ENCODE measurements at regions not wholly inside any gene's neighbourhood (a gene's known extent, or its start where the extent isn't known, plus 50 kb on each side); places are given as distances from the start of the nearest gene placed in this dataset.

DNA sequence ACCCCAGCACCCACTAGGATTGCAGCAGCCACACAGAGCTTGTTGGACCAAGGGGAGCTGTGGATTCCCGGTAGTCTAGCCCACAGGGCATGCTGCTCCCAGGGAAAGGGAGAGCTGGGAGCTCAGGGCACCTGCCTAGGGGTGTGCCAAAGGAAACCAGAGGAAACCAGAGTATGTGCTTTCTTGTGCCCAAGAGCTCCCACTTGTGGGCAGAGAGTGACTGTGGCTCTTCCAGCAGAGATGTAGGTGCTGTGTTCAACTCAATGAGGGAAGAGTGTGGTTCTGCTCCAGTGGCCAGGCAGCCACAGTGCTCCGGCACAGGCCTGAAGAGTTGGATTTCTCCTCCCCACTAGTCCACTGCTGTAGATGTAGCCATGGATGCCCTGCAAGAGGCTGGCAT, 1050.0 kb upstream of the INTU start:
- H3K27ac ChIP-seq = no peak overlapping the region
- DNase-seq (ENCODE audit: low read depth, low spot score) = no peak

DNA sequence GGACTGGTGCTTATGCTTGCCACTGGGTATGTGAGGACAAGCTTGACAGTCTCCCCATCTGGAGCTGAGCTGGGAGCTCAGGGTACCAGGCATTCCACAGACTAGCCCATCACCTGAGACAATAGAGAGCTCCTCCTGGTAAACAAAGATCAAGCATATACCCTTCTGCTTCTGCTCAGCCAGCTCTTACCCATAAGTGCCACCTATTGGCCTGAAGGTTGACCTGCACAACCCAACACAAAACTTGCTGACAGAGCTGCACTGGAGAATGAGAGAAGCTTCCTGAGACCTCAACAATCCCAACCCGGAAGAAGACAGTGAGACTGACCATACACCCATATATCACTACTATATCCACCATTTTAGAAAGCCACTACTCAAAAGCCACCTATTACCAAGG, 1049.2 kb upstream of the INTU start:
- no peak for DNase-seq (ENCODE audit: low read depth, low spot score)
- H3K27ac ChIP-seq = no peak overlapping the region

DNA sequence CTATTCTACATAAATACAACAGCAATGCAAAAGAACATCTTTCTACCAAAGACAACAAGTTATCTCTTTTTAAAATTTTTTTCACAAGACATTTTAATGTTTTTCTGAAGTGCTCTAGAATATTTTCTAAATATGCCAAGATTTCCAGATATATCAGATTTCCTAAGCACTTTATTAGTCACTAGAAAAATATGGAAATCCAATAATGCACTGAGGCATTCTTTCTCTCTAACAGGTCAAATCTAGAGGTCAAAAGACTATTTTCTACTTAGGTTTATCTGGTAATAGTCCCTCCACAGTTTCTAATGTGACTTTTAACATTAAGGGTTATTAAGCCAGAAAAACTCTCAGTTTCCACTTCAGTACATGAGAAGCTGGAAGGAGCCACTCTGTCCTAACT, 1041.2 kb upstream of the INTU start:
- no peak overlapping the region for H3K27ac ChIP-seq
- DNase-seq (ENCODE audit: low read depth, low spot score) = no peak

DNA sequence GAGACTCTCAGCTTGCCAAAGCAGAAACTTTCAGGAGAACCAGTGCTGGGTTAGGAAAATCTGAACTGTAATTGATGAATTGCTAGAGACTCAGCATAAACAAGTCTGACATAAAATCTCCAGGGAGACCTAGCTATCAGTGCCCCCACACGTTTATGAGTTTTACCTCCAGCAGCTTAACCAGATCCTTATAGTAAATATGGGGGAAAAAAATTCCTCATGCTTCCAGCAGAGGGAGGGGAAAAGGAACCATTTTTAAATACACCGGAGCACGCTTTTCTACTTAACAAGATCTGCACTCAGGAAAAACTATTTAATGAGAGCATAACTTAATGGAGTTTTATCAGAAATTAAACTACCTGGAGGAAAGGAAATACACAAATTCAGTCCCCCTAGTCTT, 1040.7 kb upstream of the INTU start:
- H3K27ac ChIP-seq = no peak overlapping the region
- no peak for DNase-seq (ENCODE audit: low read depth, low spot score)

DNA sequence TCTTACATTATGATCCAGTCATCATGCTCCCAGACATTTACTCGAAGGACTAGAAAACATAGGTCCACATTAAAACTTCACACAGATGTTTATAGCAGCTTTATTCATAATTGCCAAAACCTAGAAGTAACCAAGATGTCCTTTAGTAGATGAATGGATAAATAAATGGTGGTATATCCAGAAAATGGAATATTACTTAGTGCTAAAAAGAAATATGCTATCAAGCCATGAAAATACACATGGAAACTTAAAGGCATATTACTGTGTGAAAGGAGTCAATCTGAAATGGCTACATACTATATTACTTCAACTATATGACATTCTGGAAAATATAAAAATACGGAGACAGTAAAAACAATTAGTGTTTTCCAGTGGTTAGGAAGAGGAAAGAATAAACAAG, 1039.1 kb upstream of the INTU start:
- H3K27ac ChIP-seq = no peak overlapping the region
- DNase-seq (ENCODE audit: low read depth, low spot score) = no peak

DNA sequence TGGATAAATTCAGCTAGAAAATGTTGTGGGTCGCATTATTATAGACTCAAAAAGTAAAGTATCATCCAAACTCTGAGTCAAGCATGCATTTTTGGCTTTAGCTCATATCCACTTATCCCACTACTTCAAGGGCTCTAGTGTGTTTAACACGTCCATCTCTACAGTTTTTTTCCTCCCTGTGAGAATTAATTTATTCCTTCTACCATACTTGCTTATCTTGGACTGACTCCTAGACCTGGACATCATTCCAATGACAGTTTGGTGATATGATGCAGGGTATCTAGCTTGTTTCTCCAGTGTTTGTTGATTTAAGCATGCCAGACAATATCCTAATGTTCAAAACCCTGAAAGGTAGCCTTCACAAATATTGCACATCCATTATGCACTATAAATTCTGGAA, 1037.1 kb upstream of the INTU start:
- H3K27ac ChIP-seq = no peak overlapping the region
- no peak for DNase-seq (ENCODE audit: low read depth, low spot score)

DNA sequence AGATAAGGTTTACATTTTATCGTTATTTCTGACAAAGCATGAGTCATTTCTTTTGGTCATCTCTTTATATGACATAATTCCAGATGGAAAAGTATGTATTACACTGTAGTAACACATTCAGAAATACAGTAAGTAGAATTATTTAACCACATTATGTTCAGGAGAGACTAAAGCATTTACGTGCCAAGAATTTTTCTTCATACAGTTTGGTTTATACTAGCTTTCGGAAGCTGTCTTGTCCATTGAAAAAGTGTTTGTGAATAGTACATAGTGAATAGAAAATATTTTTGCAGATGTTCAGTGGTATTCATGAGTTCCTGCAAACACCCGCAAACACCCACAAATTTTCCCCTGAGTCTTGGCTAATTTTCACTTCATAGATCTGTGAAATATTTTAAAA, 1033.0 kb upstream of the INTU start:
- no peak overlapping the region for H3K27ac ChIP-seq
- DNase-seq (ENCODE audit: low read depth, low spot score) = no peak

DNA sequence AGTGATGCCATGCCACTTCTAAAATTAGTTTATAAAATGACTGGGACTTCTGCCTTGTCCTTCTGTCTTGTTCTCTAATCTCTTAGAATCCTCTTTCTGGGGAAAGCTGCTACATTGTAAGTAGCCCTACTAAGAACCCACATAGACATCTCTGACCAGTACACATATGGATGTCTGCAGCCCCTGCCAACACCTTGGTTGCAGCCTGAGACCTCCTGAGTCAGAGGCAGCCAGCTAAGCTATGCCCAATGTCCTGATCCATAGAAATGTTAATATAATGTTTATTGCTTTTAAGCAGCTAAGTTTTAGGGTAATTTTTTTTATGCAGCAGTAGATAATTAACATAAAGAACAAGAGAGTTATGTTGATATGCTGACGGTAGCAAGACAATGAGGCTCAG, 1029.5 kb upstream of the INTU start:
- H3K27ac ChIP-seq = no peak overlapping the region
- no peak for DNase-seq (ENCODE audit: low read depth, low spot score)

DNA sequence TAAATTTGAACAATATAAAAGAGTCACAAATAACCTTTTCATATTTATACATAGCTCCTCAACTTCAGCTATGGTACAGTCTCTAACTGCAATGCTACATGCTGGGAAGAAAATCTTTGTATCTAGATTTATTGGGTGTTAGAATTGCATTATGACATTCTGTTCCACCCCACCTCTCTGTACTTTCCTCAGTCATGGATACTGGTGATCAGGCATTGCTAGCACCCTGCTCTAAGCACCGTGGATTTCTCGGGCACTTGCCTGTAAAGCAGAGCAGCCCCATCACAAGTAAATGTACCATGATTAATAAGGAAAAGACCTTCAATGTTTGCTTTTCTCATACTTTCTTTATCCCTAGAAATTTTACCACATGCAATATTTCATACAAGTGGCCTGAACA, 1028.9 kb upstream of the INTU start:
- no peak overlapping the region for H3K27ac ChIP-seq
- no peak for DNase-seq (ENCODE audit: low read depth, low spot score)

DNA sequence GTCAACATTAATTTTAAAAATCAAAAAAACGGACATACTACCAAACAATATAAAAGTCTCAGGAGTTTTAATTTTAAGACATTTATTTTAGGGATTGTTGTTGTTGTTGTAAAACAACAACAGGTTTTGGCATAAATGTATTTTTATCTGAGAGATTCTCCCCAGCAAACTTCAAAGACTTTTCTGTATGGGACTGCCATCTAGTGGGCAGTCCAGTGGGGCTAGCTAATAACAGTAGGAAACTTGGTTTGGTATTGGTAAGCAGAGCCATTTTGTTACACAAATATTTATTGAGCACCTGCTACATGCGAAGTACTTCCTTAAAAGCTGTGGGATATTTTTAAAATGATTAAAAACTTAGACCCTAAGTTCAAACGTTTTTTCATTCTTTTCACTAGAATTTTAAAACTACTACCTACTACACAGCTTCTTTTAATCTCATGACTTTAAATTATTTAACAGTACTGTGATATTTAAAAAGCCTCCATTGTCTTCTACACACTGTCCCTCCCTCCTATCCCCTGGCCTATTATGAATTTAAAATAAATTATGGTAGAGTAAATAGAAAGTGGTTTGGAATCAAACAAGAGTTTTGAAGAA, 1028.4 kb upstream of the INTU start:
- DNase-seq (ENCODE audit: low read depth, low spot score) = no peak
- no peak overlapping the region for H3K27ac ChIP-seq

DNA sequence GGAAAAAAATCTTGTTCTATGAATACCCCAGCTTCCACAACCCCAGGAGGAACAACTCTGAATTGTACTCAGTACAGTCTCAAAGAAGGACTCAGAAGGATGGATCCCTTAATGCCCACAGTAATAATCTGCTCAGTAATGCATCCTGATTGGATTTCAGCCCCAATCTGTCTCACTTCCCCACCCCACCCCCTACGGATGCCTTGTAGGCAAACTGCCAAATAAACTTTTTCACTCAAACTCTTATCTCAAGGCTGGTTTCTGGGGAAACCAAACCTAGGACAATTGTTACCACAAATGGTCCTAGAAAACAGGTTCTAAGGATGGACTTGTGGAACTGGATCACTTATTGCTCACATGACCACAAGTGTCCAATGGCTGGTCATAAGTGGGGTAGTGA, 1021.8 kb upstream of the INTU start:
- no peak for DNase-seq (ENCODE audit: low read depth, low spot score)
- no peak overlapping the region for H3K27ac ChIP-seq

DNA sequence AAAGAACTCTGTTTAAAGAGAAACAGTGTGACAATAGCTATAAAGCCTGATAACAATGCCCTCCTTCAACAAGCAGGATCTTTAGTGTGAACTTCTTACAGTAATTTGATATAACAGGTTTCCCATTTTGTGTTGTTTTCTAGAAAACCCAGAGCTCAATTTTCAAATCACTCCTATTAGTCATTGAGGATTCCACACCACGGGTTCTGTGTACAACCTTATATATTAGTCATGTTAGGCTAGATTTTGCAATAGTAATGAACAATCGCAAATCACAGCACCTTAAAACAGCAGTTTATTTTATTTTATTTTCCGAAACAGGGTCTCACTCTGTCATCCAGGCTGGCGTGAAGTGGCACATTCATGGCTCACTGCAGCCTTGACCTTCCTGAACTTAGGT, 1020.9 kb upstream of the INTU start:
- no peak for DNase-seq (ENCODE audit: low read depth, low spot score)
- H3K27ac ChIP-seq = no peak overlapping the region

DNA sequence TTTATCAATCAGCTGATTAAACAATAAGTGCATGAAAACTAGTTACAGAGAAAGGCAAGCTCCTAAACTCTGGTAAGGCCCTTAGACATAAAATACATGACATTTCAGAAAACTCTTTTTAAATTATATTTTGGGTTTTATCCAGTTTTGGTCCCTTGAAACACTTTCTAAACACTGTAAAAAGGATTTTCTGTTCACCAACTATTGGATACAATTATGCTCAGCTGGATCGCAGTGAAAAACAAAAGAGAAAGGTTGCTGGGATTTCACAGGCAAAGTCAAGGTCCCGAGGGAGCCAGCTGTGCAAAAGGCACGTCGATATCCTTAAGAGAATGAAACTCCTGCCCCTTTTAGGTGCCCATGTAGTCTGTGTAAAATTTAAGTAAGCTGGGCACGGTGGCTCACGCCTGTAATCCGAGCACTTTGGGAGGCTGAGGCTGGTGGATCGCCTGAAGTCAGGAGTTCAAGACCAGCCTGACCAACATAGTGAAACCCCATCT, 1018.4 kb upstream of the INTU start:
- no peak overlapping the region for H3K27ac ChIP-seq
- DNase-seq (ENCODE audit: low read depth, low spot score) = no peak

DNA sequence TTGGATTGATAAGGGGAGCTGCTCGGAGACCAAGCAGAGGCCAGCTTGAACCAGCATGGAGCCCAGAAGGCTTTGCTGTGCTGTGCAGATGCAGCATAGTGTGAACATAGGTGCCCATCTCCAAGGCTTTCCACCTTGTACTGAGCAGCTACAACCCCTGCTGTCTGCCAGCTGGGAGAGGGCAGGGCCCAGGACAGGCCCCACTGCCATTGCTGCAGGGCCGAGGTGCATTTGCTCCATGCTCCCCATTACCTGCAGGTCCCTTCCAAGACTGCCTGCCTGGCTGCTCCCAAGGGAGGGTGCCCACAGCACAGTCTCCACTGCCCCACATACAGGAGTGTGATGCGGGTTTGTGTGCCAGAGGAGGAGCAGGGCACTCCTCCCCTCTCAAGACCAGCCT, 1016.0 kb upstream of the INTU start:
- no peak overlapping the region for H3K27ac ChIP-seq

DNA sequence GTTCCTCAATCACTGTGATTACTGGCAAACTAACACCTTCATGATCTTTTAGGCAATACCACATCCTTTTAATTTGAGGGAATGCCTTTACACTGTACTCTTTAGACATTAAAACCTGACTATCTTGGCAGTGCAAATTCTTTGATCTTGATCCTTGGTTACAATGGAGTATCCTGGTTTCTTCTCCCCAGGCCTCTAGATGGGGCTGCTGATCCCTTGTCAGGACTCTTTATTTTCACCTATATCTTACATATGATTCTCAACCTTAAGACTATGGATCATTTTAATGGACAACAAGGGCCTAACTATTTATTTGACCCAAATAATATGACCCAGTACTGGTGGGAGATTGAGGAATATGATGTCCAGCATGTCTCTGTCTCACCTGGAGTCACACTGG, 1005.5 kb upstream of the INTU start:
- no peak for DNase-seq (ENCODE audit: low read depth, low spot score)
- H3K27ac ChIP-seq = no peak overlapping the region

More for the DNA sequence above, 1016.0 kb upstream of the INTU start:
- no peak for DNase-seq (ENCODE audit: low read depth, low spot score)

DNA sequence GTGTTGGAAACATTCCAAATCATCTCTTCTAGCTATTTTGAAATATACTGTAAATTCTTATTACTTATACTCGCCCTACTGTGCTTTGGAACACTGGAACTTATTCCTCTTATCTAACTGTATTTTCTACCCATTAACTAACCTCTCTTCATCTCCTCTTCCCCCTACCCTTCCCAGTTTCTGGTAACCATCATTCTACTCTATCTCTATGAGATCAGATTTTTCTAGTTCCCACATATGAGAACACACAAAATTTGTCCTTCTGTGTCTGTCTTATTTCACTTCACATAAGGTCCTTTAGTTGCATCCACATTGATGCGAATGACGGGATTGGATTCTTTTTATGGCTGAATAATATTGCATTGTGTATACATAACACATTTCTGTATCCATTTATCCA, 1003.8 kb upstream of the INTU start:
- no peak overlapping the region for H3K27ac ChIP-seq
- DNase-seq (ENCODE audit: low read depth, low spot score) = no peak

DNA sequence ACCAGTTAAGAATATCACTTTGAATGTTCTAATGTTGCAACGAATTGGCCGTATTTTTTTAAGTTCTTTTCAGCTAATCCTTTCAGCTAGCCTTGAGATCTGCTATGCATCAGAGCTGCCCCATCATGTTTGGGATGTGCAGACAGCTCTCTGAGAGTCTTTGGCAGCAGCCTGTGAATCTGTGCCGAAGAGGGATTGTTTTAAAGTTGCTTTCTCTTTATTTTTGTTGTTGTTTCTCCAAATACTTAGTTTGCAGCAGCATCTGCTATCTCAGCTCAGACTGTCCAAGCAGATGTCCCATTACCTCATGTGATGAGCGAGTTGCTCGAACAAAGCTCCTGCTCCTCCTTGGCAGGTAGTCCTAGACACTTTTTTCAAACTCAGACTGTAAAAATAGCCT, 1002.5 kb upstream of the INTU start:
- DNase-seq (ENCODE audit: low read depth, low spot score) = no peak
- no peak overlapping the region for H3K27ac ChIP-seq

DNA sequence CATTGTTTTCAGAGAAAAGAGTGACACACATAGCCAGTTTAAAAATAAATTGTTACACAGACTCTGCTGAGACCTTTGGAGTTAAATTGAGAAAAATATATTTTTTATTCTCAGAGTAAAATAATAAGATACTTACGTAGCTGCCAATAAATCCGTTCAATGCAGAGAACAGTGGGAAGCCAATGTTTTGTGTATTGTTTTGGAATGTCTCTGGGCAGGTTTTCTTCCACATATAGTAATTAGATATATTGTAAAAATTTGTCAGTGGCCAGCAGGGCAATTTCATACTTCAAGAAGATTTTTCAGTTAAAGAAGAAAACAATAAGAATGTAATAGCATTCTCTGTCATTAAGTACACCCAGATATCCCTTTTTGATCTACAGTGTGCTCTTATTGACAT, 999.5 kb upstream of the INTU start:
- no peak for DNase-seq (ENCODE audit: low read depth, low spot score)
- no peak overlapping the region for H3K27ac ChIP-seq

DNA sequence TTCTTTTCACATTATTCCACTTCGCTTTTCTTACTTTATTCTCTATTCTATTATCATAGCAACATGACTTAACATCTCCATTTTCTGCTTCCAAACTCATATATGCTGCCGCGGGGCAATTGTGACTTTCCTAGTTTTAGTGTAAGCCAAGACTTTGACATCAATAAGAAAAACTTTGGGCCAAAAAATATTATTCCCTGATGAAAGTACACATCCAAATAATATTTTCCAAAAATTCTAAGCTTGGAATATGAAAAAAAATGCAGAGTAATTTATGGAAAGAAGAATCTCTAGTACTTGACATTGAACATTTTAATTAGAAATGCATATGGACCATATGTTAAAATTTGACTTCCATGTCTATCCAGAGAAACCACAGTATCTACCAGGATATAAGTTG, 995.1 kb upstream of the INTU start:
- no peak for DNase-seq (ENCODE audit: low read depth, low spot score)
- H3K27ac ChIP-seq = no peak overlapping the region

DNA sequence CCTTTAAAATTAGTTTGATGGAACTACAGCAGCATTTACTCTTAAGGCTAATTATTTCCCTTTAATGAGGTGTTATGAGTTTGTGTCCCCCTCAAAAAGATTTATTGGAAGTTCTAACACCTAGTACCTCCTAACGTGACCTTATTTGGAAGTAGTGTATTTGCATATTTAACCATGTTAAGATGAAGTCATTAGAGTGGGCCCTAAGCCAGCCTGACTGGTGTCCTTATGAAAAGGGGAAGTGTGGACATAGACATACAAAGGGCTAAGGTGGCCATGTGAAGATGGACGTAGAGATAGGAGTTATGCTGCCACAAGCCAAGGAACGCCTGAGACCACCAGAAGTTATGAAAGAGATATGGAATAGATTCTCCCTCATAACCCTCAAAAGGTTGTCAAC, 985.4 kb upstream of the INTU start:
- DNase-seq (ENCODE audit: low read depth, low spot score) = no peak
- no peak overlapping the region for H3K27ac ChIP-seq

DNA sequence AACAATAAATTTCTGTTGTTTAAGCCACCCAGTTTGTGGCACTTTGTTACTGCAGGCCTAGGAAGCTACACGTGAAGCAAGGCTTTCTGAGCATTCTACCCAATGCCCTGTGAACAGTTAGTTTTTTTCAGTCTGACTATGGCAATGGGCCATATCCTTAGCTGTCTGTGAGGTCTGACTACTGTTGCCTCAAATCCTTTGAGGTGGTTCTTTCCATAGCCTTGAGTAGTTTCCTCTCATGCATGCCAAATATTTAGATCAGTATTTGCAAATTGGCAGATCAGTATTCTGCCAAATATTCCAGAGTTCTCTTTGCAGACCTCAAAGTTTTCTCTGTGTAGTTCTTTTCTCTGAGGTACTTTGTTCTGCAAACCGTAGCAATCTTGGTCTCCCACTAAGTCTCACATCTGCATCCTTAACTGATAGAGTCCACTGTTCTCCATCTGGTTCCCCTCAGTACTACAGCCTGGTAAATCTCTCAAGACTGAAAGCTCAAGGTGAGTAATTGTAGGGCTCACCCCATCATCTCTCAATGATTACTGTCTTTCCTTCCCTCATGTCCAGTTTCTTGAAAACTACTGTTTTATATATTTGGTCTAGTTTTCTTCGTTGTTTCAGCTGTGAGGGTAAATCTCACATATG, 984.9 kb upstream of the INTU start:
- no peak for DNase-seq (ENCODE audit: low read depth, low spot score)
- H3K27ac ChIP-seq = no peak overlapping the region

DNA sequence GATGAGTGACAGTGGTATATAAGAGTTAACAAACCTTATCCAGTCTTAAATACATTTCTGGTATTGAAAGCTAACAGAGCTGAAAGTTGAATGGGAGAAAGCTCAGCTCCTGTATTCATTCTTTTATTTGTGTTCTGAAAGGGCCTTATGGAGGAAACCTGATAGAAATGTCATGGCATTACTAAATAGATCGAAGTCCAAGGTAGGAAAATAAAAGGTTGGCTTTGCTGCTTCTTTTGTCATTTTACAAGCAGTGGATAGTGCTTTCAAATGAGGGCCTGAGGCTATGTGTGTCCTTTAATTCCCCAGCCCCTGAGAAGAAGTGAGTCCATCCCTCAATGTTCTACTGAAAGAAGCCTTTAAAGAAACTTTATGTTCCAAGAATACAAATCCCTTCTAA, 974.3 kb upstream of the INTU start:
- no peak for DNase-seq (ENCODE audit: low read depth, low spot score)
- no peak overlapping the region for H3K27ac ChIP-seq
